GM23338 (cell line): ENCODE measurements at regions not wholly inside any gene's neighbourhood (a gene's known extent, or its start where the extent isn't known, plus 50 kb on each side); places are given as distances from the start of the nearest gene placed in this dataset.

Experiments
- ATAC-seq: fragments of 200-7000 bp; cut with Tn5 transposase; 3 replicates; pipeline ENCODE4 v1.9.1; 2020
- DNase-seq: peaks from one replicate; pipeline ENCODE4 v3.0.0-alpha.2; 2015; ENCODE audit warnings: low spot score
- H2AFZ ChIP-seq: fragments of 200-600 bp; sonication (generic); 2 replicates; pipeline ENCODE4 v1.8.0; 2016; ENCODE audit warnings: antibody characterized with exemption, mild to moderate bottlenecking, moderate library complexity
- H3F3A ChIP-seq: fragments of 200-600 bp; sonication (generic); replicated peaks from 2 replicates; pipeline ENCODE4 v1.8.0; 2017; ENCODE audit warnings: antibody characterized with exemption, mixed run types, low read depth
- H3K27ac ChIP-seq: fragments of 200-600 bp; sonication (generic); 2 replicates; pipeline ENCODE4 v1.6.1; 2016; ENCODE audit warnings: low read depth
- H3K27me3 ChIP-seq: fragments of 200-600 bp; sonication (generic); 2 replicates; pipeline ENCODE4 v1.8.0; 2016; ENCODE audit warnings: mild to moderate bottlenecking, mixed run types, moderate library complexity; ENCODE audit not compliant: insufficient read depth
- H3K36me3 ChIP-seq: fragments of 200-600 bp; sonication (generic); 2 replicates; pipeline ENCODE4 v1.8.0; 2016; ENCODE audit warnings: mild to moderate bottlenecking; ENCODE audit not compliant: insufficient read depth
- H3K4me1 ChIP-seq: fragments of 200-600 bp; sonication (generic); 2 replicates; pipeline ENCODE4 v1.8.0; 2016; ENCODE audit warnings: mild to moderate bottlenecking, moderate library complexity; ENCODE audit not compliant: insufficient read depth
- H3K4me2 ChIP-seq: fragments of 200-600 bp; sonication (generic); 2 replicates; pipeline ENCODE4 v1.7.1; 2017; ENCODE audit warnings: mixed run types
- H3K4me3 ChIP-seq: fragments of 200-600 bp; sonication (generic); 2 replicates; pipeline ENCODE4 v1.6.1; 2016; ENCODE audit warnings: mixed run types
- H3K79me2 ChIP-seq: fragments of 200-600 bp; sonication (generic); replicated peaks from 2 replicates; pipeline ENCODE4 v1.8.0; 2017; ENCODE audit warnings: mild to moderate bottlenecking; ENCODE audit not compliant: insufficient read depth
- H3K9me2 ChIP-seq: fragments of 200-600 bp; sonication (generic); 2 replicates; pipeline ENCODE4 v1.8.0; 2017; ENCODE audit not compliant: insufficient read depth
- H4K20me1 ChIP-seq: fragments of 200-600 bp; sonication (generic); replicated peaks from 2 replicates; pipeline ENCODE4 v1.8.0; 2017; ENCODE audit warnings: mild to moderate bottlenecking; ENCODE audit not compliant: insufficient read depth
- H3K27ac Mint-ChIP-seq: 2 replicates; pipeline ENCODE4 v1.8.0; 2020; ENCODE audit warnings: inconsistent platforms, mild to moderate bottlenecking, moderate library complexity, mixed read lengths
- H3K27me3 Mint-ChIP-seq: 3 replicates; pipeline ENCODE4 v1.8.0; 2022; ENCODE audit warnings: low read depth, mild to moderate bottlenecking, moderate library complexity, mixed read lengths, inconsistent platforms; ENCODE audit not compliant: insufficient read depth, poor library complexity
- H3K36me3 Mint-ChIP-seq: 3 replicates; pipeline ENCODE4 v1.8.0; 2021; ENCODE audit warnings: low read depth, mild to moderate bottlenecking, inconsistent platforms, moderate library complexity, mixed read lengths
- H3K4me1 Mint-ChIP-seq: 3 replicates; pipeline ENCODE4 v1.8.0; 2020; ENCODE audit warnings: mild to moderate bottlenecking, inconsistent platforms, mixed read lengths
- H3K4me3 Mint-ChIP-seq: 3 replicates; pipeline ENCODE4 v1.8.0; 2021; ENCODE audit warnings: moderate library complexity, mild to moderate bottlenecking, inconsistent platforms, mixed read lengths
- H3K9me3 Mint-ChIP-seq: 3 replicates; pipeline ENCODE4 v1.8.0; 2020; ENCODE audit warnings: moderate library complexity, mild to moderate bottlenecking, inconsistent platforms, mixed read lengths
- EZH2 ChIP-seq: fragments of 200-600 bp; sonication (generic); IDR thresholded peaks from one replicate; pipeline ENCODE4 v1.8.0; 2017; ENCODE audit warnings: antibody characterized with exemption, mild to moderate bottlenecking, low read depth; ENCODE audit not compliant: unreplicated experiment
- EZH2phosphoT487 ChIP-seq: fragments of 200-600 bp; sonication (generic); IDR thresholded peaks from one replicate; pipeline ENCODE4 v1.8.1; 2018; ENCODE audit warnings: antibody characterized with exemption; ENCODE audit not compliant: unreplicated experiment
- JUNB ChIP-seq: IDR thresholded peaks from one replicate; pipeline ENCODE4 v1.6.1; 2016; ENCODE audit warnings: antibody characterized with exemption; ENCODE audit not compliant: unreplicated experiment
- NANOG ChIP-seq: IDR thresholded peaks from 2 replicates; pipeline ENCODE4 v1.6.1; 2016; ENCODE audit warnings: antibody characterized with exemption, borderline replicate concordance
- POLR2AphosphoS5 ChIP-seq: IDR thresholded peaks from 2 replicates; pipeline ENCODE4 v1.6.1; 2016; ENCODE audit warnings: antibody characterized with exemption, low read depth
- REST ChIP-seq: IDR thresholded peaks from one replicate; pipeline ENCODE4 v1.6.1; 2018; ENCODE audit warnings: antibody characterized with exemption; ENCODE audit not compliant: unreplicated experiment
- STAT1 ChIP-seq: IDR thresholded peaks from one replicate; pipeline ENCODE4 v1.6.1; 2016; ENCODE audit warnings: antibody characterized with exemption; ENCODE audit not compliant: unreplicated experiment
- ZNF114 ChIP-seq: fragments of 250-450 bp; sonication (Bioruptor Pico); IDR thresholded peaks from 2 replicates; pipeline ENCODE4 v1.5.0; 2020; ENCODE audit warnings: mild to moderate bottlenecking, moderate library complexity
- ZNF331 ChIP-seq: fragments of 250-450 bp; sonication (Bioruptor Pico); IDR thresholded peaks from 2 replicates; pipeline ENCODE4 v1.5.0; 2020; ENCODE audit warnings: low read depth, mild to moderate bottlenecking, moderate library complexity
- ZNF462 ChIP-seq: fragments of 250-450 bp; sonication (Bioruptor Pico); IDR thresholded peaks from 2 replicates; pipeline ENCODE4 v1.5.0; 2020; ENCODE audit warnings: mild to moderate bottlenecking, moderate library complexity
- TF ChIP-seq, protein P1 (sequence below): IDR thresholded peaks from 2 replicates; pipeline ENCODE4 v1.6.1; 2016; ENCODE audit warnings: antibody characterized with exemption

DNA sequence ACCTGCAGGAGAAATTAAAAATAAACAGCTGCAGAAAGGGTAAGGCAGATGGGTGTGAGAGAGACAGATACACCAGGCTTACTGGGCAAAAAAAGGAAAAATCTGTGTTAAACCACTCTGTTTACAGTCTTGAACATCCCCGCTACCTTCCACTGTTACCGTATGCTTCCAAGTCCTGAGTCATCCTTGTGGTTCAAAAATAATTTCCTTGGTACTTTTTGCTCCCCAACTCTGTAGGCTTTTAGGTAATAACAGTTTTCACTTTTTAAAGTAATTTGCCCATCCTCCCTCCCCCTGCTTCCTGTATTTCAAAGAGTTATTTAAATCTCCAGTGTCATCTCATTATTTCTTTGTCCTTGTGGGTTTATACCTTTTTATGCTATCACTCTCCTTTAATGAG is 210.1 kb upstream of the FAT4 start:
- Histone ChIP-seq H2AFZ (peak overlapping the region; percentile 76), H3K27ac (no peak overlapping the region), H3K9me2 (no peaks in the 10 kb centered on the region), H3K27me3 (no peaks in the 10 kb centered on the region), H3K4me1 (peaks cover 10% of the 10 kb centered on the region), H3K4me2 (no peak overlapping the region), H3K79me2 (no peaks in the 10 kb centered on the region), H3K4me3 (no peak overlapping the region), H3K36me3 (no peaks in the 10 kb centered on the region), H4K20me1 (no peaks in the 10 kb centered on the region), H3F3A (no peaks in the 10 kb centered on the region)
- Mint-ChIP-seq H3K4me1 (peaks cover 8% of the 10 kb centered on the region), H3K9me3 (no peaks in the 10 kb centered on the region), H3K36me3 (no peaks in the 10 kb centered on the region), H3K4me3 (no peak overlapping the region), H3K27me3 (peaks cover 2% of the 10 kb centered on the region), H3K27ac (peak overlapping the region; percentile 37)
- no peak for TF ChIP-seq STAT1
- no peak for TF ChIP-seq EZH2
- no peak for DNase-seq
- no peak for ATAC-seq

- H3K27ac ChIP-seq, result no peak overlapping the region
- 0 out of 2 replicates have a peak overlapping the region, but pooled peaks have one; percentile 19 for H2AFZ ChIP-seq
- no peaks in the 10 kb centered on the region for H3K79me2 ChIP-seq
- Mint-ChIP-seq H3K4me1 (peaks cover 11% of the 10 kb centered on the region), H3K9me3 (no peaks in the 10 kb centered on the region), H3K27ac (no peak overlapping the region), H3K4me3 (no peak overlapping the region), H3K36me3 (no peaks in the 10 kb centered on the region), H3K27me3 (peaks cover 2% of the 10 kb centered on the region)
- no peak for ATAC-seq
- no peaks in the 10 kb centered on the region for H3F3A ChIP-seq
- H3K9me2 ChIP-seq, result no peaks in the 10 kb centered on the region
- H4K20me1 ChIP-seq, result no peaks in the 10 kb centered on the region
- H3K27me3 ChIP-seq, result no peaks in the 10 kb centered on the region
- H3K4me2 ChIP-seq, result no peak overlapping the region
- peaks cover 13% of the 10 kb centered on the region for H3K4me1 ChIP-seq
- DNase-seq, result no peak
- no peak overlapping the region for H3K4me3 ChIP-seq
- no peaks in the 10 kb centered on the region for H3K36me3 ChIP-seq
- TF ChIP-seq EZH2phosphoT487, result no peak
- no peak for TF ChIP-seq STAT1
- no peak for TF ChIP-seq JUNB
- no peak for TF ChIP-seq POLR2AphosphoS5
- no peak for TF ChIP-seq ZNF462
- TF ChIP-seq REST, result no peak
- TF ChIP-seq NANOG, result no peak
- TF ChIP-seq, protein P1, sequence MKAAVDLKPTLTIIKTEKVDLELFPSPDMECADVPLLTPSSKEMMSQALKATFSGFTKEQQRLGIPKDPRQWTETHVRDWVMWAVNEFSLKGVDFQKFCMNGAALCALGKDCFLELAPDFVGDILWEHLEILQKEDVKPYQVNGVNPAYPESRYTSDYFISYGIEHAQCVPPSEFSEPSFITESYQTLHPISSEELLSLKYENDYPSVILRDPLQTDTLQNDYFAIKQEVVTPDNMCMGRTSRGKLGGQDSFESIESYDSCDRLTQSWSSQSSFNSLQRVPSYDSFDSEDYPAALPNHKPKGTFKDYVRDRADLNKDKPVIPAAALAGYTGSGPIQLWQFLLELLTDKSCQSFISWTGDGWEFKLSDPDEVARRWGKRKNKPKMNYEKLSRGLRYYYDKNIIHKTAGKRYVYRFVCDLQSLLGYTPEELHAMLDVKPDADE, result no peak
- TF ChIP-seq ZNF114 (CRISPR knock-in tag), result no peak
- TF ChIP-seq ZNF331 (CRISPR knock-in tag), result no peak
These were observed 213.0 kb upstream of the FAT4 start for GRCh38 chr4:125101719-125102118.
